ENCODE measurements at regions not wholly inside any gene's neighbourhood (a gene's known extent, or its start where the extent isn't known, plus 50 kb on each side); places are given as distances from the start of the nearest gene placed in this dataset.

GRCh38 chr15:95170561-95171380, 939.4 kb downstream of the MCTP2 start:
- Histone ChIP-seq H3K9me3 (replicated peaks; ENCODE audit: insufficient read depth, low read length) (no peaks in the 10 kb centered on the region), H2AFZ (ENCODE audit: low read length) (no peak overlapping the region), H3K27ac (ENCODE audit: low read length) (no peak overlapping the region), H3K27me3 (replicated peaks; ENCODE audit: insufficient read depth, low read length) (no peaks in the 10 kb centered on the region), H3K4me3 (ENCODE audit: low read length) (no peak overlapping the region), H4K20me1 (ENCODE audit: insufficient read depth, low read length) (no peaks in the 10 kb centered on the region), H3K9ac (ENCODE audit: low read length) (no peak overlapping the region), H3K79me2 (ENCODE audit: low read length) (no peaks in the 10 kb centered on the region), H3K4me1 (ENCODE audit: low read length) (no peaks in the 10 kb centered on the region), H3K4me2 (ENCODE audit: low read depth, low read length) (no peak overlapping the region), H3K36me3 (replicated peaks; ENCODE audit: insufficient read depth, low read length) (no peaks in the 10 kb centered on the region), H3K9me2 (replicated peaks; ENCODE audit: insufficient read depth, low read length) (no peaks in the 10 kb centered on the region), H3F3A (ENCODE audit: insufficient read depth, low read length) (no peaks in the 10 kb centered on the region)
- no peak for DNase-seq
- TF ChIP-seq EZH2 (optimal IDR thresholded peaks at IDR 0.05; ENCODE audit: low read depth, low read length) (no peak), CTCF (IDR thresholded peaks at IDR 0.05; ENCODE audit: low read length) (no peak)

DNA sequence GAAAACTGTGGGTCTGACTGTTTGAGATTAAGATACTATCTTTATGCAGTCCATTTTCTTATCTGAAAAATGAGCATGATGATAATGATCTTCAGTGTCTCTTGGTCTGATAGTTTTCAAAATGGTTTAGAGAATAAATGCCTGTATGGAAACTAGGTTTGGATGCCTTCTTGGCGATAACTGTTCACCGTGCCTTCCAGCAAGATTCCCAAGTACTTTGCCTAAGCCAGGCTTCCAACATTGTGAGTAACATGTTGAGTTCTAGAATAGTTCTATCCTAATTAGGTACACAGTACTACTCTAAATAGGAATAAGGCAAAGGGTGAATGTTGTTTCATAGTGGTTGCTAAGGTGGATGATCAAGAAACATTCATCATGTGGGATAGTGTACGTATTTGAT, 940.2 kb downstream of the MCTP2 start:
- H3K4me2 ChIP-seq (ENCODE audit: low read depth, low read length): no peak overlapping the region
- H3K4me3 ChIP-seq (ENCODE audit: low read length): no peak overlapping the region
- no peak overlapping the region for H3K27ac ChIP-seq (ENCODE audit: low read length)
- no peaks in the 10 kb centered on the region for H3K36me3 ChIP-seq (replicated peaks; ENCODE audit: insufficient read depth, low read length)
- no peaks in the 10 kb centered on the region for H3K9me3 ChIP-seq (replicated peaks; ENCODE audit: insufficient read depth, low read length)
- DNase-seq: no peak
- TF ChIP-seq EZH2phosphoT487 (IDR thresholded peaks at IDR 0.05; ENCODE audit: low read length) (no peak), EZH2 (optimal IDR thresholded peaks at IDR 0.05; ENCODE audit: low read depth, low read length) (no peak), CTCF (IDR thresholded peaks at IDR 0.05; ENCODE audit: low read length) (no peak)
- H3K4me1 ChIP-seq (ENCODE audit: low read length): no peaks in the 10 kb centered on the region
- no peak overlapping the region for H3K9ac ChIP-seq (ENCODE audit: low read length)
- no peaks in the 10 kb centered on the region for H4K20me1 ChIP-seq (ENCODE audit: insufficient read depth, low read length)
- no peaks in the 10 kb centered on the region for H3K27me3 ChIP-seq (replicated peaks; ENCODE audit: insufficient read depth, low read length)
- no peaks in the 10 kb centered on the region for H3K9me2 ChIP-seq (replicated peaks; ENCODE audit: insufficient read depth, low read length)
- no peaks in the 10 kb centered on the region for H3K79me2 ChIP-seq (ENCODE audit: low read length)
- no peaks in the 10 kb centered on the region for H3F3A ChIP-seq (ENCODE audit: insufficient read depth, low read length)
- H2AFZ ChIP-seq (ENCODE audit: low read length): no peak overlapping the region

- no peaks in the 10 kb centered on the region for H3K27me3 ChIP-seq (replicated peaks; ENCODE audit: insufficient read depth, low read length)
- H3K4me2 ChIP-seq (ENCODE audit: low read depth, low read length): no peak overlapping the region
- no peak overlapping the region for H3K4me3 ChIP-seq (ENCODE audit: low read length)
- no peak overlapping the region for H3K9ac ChIP-seq (ENCODE audit: low read length)
- no peaks in the 10 kb centered on the region for H3K4me1 ChIP-seq (ENCODE audit: low read length)
- H4K20me1 ChIP-seq (ENCODE audit: insufficient read depth, low read length): no peaks in the 10 kb centered on the region
- no peaks in the 10 kb centered on the region for H3K36me3 ChIP-seq (replicated peaks; ENCODE audit: insufficient read depth, low read length)
- H3K9me3 ChIP-seq (replicated peaks; ENCODE audit: insufficient read depth, low read length): no peaks in the 10 kb centered on the region
- H3F3A ChIP-seq (ENCODE audit: insufficient read depth, low read length): no peaks in the 10 kb centered on the region
- H3K79me2 ChIP-seq (ENCODE audit: low read length): no peaks in the 10 kb centered on the region
- H3K27ac ChIP-seq (ENCODE audit: low read length): no peak overlapping the region
- H2AFZ ChIP-seq (ENCODE audit: low read length): no peak overlapping the region
- no peaks in the 10 kb centered on the region for H3K9me2 ChIP-seq (replicated peaks; ENCODE audit: insufficient read depth, low read length)
- no peak for DNase-seq
- TF ChIP-seq EZH2phosphoT487 (IDR thresholded peaks at IDR 0.05; ENCODE audit: low read length) (no peak), CTCF (IDR thresholded peaks at IDR 0.05; ENCODE audit: low read length) (no peak), EZH2 (optimal IDR thresholded peaks at IDR 0.05; ENCODE audit: low read depth, low read length) (no peak)
These were observed 943.2 kb downstream of the MCTP2 start for GRCh38 chr15:95174301-95175259.

Data from MM.1S (cell line).